ENCODE measurements at regions not wholly inside any gene's neighbourhood (a gene's known extent, or its start where the extent isn't known, plus 50 kb on each side); places are given as distances from the start of the nearest gene placed in this dataset.

DNA sequence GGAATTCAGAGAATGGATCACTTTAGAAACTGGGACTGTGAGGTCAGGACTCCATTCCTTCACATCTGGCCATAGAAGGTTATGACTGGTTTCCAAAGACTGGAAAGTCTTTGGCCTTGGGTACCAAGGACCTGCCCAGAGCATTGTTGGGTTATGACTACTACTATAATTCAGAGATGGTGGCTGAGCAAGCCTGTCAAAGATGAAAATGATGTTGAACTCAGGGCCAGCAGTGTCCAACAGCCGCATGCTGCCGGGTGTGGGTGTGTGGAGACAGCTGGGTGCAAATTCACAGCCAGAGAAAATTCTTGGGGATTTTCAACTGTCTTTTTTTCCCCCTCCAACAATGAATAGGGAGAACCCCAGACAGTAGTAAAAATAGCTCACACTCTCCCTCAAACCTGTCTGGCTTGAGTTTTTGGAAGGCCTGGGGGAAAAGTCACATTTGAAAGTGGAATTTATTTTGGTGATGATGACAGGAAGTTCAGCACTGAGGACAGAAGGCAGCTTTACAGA, 166.8 kb upstream of the NCAM1 start:
- H2AFZ ChIP-seq = no peak overlapping the region
- no peak for DNase-seq (ENCODE audit: low spot score)
- WGBS (ENCODE audit: low lambda C conversion rate, missing lambda C conversion rate) = 95% methylated on average over 2 of the region's 2 CpGs
- H3K9me2 ChIP-seq (replicated peaks; ENCODE audit: insufficient read depth) = no peaks in the 10 kb centered on the region
- no peak overlapping the region for H3K4me2 ChIP-seq
- no peak overlapping the region for H3K4me3 ChIP-seq
- no peak for TF ChIP-seq EZH2 (IDR thresholded peaks at IDR 0.05; ENCODE audit: borderline replicate concordance)
- TF ChIP-seq, protein P1, sequence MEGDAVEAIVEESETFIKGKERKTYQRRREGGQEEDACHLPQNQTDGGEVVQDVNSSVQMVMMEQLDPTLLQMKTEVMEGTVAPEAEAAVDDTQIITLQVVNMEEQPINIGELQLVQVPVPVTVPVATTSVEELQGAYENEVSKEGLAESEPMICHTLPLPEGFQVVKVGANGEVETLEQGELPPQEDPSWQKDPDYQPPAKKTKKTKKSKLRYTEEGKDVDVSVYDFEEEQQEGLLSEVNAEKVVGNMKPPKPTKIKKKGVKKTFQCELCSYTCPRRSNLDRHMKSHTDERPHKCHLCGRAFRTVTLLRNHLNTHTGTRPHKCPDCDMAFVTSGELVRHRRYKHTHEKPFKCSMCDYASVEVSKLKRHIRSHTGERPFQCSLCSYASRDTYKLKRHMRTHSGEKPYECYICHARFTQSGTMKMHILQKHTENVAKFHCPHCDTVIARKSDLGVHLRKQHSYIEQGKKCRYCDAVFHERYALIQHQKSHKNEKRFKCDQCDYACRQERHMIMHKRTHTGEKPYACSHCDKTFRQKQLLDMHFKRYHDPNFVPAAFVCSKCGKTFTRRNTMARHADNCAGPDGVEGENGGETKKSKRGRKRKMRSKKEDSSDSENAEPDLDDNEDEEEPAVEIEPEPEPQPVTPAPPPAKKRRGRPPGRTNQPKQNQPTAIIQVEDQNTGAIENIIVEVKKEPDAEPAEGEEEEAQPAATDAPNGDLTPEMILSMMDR (IDR thresholded peaks at IDR 0.05; ENCODE audit: poor library complexity) = no peak
- TF ChIP-seq EZH2phosphoT487 (IDR thresholded peaks at IDR 0.05; ENCODE audit: low read depth, severe bottlenecking, unreplicated experiment) = no peak
- no peaks in the 10 kb centered on the region for H4K20me1 ChIP-seq (ENCODE audit: insufficient read depth, poor library complexity, severe bottlenecking)
- peaks cover 8% of the 10 kb centered on the region for H3K4me1 ChIP-seq (ENCODE audit: insufficient read depth)
- H3K79me2 ChIP-seq = no peaks in the 10 kb centered on the region
- no peaks in the 10 kb centered on the region for H3K27me3 ChIP-seq
- no peaks in the 10 kb centered on the region for H3K9me3 ChIP-seq (ENCODE audit: low read depth)
- no peak overlapping the region for H3K27ac ChIP-seq
- H3K36me3 ChIP-seq (replicated peaks; ENCODE audit: insufficient read depth, low read depth) = no peaks in the 10 kb centered on the region

DNA sequence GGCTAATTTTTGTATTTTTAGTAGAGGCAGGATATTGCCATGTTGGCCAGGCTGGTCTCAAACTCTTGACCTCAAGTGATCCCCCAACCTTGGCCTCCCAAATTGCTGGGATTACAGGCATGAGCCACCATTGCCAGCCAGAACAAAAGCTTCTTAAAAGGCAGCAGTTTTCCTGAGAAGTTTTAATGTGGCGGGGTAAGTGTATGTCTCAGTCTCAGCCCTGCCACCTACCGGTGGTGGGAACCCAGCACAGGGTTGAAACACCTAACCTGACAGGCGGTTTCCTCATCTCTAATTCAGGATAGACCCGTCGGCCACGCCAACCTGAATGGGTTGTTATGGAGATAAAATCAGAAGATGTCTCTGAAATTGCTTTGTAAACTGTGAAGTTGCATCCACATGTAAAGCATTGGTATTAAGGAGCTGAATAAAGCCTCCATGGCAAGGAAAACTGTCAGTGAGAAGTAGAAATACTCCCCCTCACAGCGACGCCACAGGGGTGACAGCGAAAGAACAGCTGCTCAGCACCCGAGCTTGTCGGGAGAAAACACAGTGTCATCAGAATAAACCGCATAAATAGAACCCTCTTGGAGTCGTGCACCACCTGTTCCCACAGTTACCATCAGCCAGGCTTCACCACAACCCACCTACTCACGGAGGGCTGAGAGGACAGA, 165.9 kb upstream of the NCAM1 start:
- Histone ChIP-seq H3K27me3 (no peaks in the 10 kb centered on the region), H3K9me3 (ENCODE audit: low read depth) (no peaks in the 10 kb centered on the region), H3K79me2 (no peaks in the 10 kb centered on the region), H3K4me2 (no peak overlapping the region), H4K20me1 (ENCODE audit: insufficient read depth, poor library complexity, severe bottlenecking) (no peaks in the 10 kb centered on the region), H3K4me3 (no peak overlapping the region), H3K4me1 (ENCODE audit: insufficient read depth) (peaks cover 8% of the 10 kb centered on the region), H3K27ac (no peak overlapping the region), H3K36me3 (replicated peaks; ENCODE audit: insufficient read depth, low read depth) (no peaks in the 10 kb centered on the region), H2AFZ (no peak overlapping the region), H3K9me2 (replicated peaks; ENCODE audit: insufficient read depth) (no peaks in the 10 kb centered on the region)
- TF ChIP-seq EZH2 (IDR thresholded peaks at IDR 0.05; ENCODE audit: borderline replicate concordance) = no peak
- TF ChIP-seq, protein P1 (IDR thresholded peaks at IDR 0.05; ENCODE audit: poor library complexity) = peak; percentile 47
- WGBS (ENCODE audit: low lambda C conversion rate, missing lambda C conversion rate) = 74% methylated on average over 14 of the region's 14 CpGs
- DNase-seq (ENCODE audit: low spot score) = peak; percentile 48

DNA sequence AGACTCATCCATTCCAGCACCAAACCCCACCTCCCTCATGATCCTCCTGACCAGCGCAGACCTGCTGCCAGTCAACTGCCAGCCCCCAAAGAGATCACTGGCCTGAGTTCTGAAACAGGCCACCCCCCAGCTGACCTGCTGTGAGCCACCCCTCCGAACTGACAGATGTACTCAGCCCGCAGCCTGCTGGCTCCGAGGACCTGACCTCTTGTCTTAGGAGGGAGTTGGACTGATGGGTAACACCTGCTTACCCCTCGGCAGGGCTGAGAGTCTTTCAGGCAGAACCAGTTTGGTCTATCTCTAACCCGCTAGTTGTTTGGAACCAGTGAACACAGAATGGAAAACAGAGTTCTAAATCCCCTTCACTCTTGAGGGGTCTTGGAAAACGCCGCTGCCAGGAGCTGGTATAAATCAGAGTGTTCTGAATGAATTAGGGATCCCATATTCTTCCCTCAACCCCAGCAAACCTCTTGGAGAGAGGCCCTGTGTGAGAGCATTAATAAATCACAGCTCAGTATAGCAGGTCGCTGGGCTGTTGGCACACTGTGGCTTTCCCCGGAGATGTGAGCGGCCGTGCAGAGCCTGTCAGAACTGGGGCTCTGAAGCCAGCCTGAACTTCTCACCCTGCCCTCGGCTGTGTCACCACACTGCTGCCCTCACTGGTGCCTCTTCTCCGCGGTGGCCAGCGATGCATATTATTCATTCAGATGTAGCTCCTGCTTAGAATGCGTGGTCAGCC, 165.1 kb upstream of the NCAM1 start:
- Histone ChIP-seq H3K79me2 (no peaks in the 10 kb centered on the region), H3K4me2 (no peak overlapping the region), H2AFZ (no peak overlapping the region), H3K9me3 (ENCODE audit: low read depth) (no peaks in the 10 kb centered on the region), H3K27ac (no peak overlapping the region), H3K27me3 (no peaks in the 10 kb centered on the region), H3K36me3 (replicated peaks; ENCODE audit: insufficient read depth, low read depth) (no peaks in the 10 kb centered on the region), H3K4me3 (no peak overlapping the region), H3K4me1 (ENCODE audit: insufficient read depth) (peaks cover 8% of the 10 kb centered on the region), H4K20me1 (ENCODE audit: insufficient read depth, poor library complexity, severe bottlenecking) (no peaks in the 10 kb centered on the region), H3K9me2 (replicated peaks; ENCODE audit: insufficient read depth) (no peaks in the 10 kb centered on the region)
- TF ChIP-seq EZH2 (IDR thresholded peaks at IDR 0.05; ENCODE audit: borderline replicate concordance) (no peak), EZH2phosphoT487 (IDR thresholded peaks at IDR 0.05; ENCODE audit: low read depth, severe bottlenecking, unreplicated experiment) (no peak)
- TF ChIP-seq, protein P1 (IDR thresholded peaks at IDR 0.05; ENCODE audit: poor library complexity) = no peak
- WGBS (ENCODE audit: low lambda C conversion rate, missing lambda C conversion rate) = 60% methylated on average over 17 of the region's 17 CpGs
- peak; percentile 17 for DNase-seq (ENCODE audit: low spot score)

All from hepatocyte (in vitro differentiated cells).